Activated naive CD4-positive, alpha-beta T cell treated with anti-CD3 and anti-CD28 coated beads, Interleukin-2, amount 50 U/mL, for 24 hours (primary cell): ENCODE measurements at regions not wholly inside any gene's neighbourhood (a gene's known extent, or its start where the extent isn't known, plus 50 kb on each side); places are given as distances from the start of the nearest gene placed in this dataset.
"Not testable (repeated sequence)": the region's sequence is repeated elsewhere in the genome, so short reads cannot be mapped to it uniquely, and the experiment has no call there.

Experiments used
- H3K27ac Mint-ChIP-seq: one replicate; pipeline ENCODE4 v1.8.0; 2021; ENCODE audit warnings: mild to moderate bottlenecking, mixed read lengths
- H3K27me3 Mint-ChIP-seq: one replicate; pipeline ENCODE4 v1.8.0; 2021; ENCODE audit warnings: mixed read lengths
- H3K36me3 Mint-ChIP-seq: one replicate; pipeline ENCODE4 v1.8.0; 2021; ENCODE audit warnings: mixed read lengths
- H3K4me1 Mint-ChIP-seq: one replicate; pipeline ENCODE4 v1.8.0; 2021; ENCODE audit warnings: mixed read lengths
- H3K4me3 Mint-ChIP-seq: one replicate; pipeline ENCODE4 v1.8.0; 2021; ENCODE audit warnings: mild to moderate bottlenecking, mixed read lengths
- H3K9me3 Mint-ChIP-seq: one replicate; pipeline ENCODE4 v1.8.0; 2021; ENCODE audit warnings: mixed read lengths

DNA sequence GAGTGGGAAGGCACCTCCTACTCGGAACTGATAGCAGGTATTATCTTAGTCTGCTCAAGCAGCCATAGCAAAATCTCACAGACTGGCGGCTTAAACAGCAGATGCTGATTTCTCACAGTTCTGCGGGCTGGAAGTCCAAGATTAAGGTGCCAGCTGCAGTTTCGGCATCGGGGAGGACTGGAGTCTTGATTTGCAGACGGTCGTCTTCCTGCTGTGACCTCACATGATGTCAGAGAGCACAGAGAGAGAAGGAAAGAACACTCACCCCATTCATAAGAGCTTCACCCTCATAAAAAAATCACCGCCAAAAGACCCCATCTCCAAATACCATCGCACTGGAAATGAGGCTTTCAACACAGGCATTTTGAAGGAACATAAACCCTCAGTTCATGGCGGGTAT is 216.5 kb upstream of the PITRM1 start:
- H3K36me3 Mint-ChIP-seq, result no peaks in the 10 kb centered on the region
- no peak overlapping the region for H3K27ac Mint-ChIP-seq
- H3K4me1 Mint-ChIP-seq, result no peaks in the 10 kb centered on the region
- no peak overlapping the region for H3K4me3 Mint-ChIP-seq
- peaks cover 5% of the 10 kb centered on the region for H3K27me3 Mint-ChIP-seq
- peaks cover 9% of the 10 kb centered on the region for H3K9me3 Mint-ChIP-seq

DNA sequence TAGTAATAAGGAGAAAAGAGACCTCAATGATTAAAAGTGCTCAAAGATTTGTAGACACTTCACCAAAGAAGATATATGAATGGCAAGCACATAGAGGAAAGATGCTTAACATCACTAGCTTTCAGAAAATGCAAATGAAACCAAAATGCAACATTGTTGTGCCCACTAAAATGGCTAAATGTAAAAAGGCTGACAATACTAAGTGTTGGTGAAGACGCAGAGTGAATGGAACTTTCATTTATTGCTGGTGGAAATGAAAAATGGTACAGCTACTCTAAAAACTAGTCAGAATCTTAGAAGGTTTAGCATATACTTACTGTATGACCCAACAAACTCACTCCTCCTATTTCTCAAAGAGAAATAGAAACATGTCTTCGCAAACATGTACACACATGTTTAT is 212.9 kb upstream of the PITRM1 start:
- Mint-ChIP-seq H3K4me3 (no peak overlapping the region), H3K27ac (no peak overlapping the region), H3K36me3 (peaks cover 2% of the 10 kb centered on the region), H3K4me1 (no peaks in the 10 kb centered on the region), H3K9me3 (peaks cover 9% of the 10 kb centered on the region), H3K27me3 (peaks cover 6% of the 10 kb centered on the region)

DNA sequence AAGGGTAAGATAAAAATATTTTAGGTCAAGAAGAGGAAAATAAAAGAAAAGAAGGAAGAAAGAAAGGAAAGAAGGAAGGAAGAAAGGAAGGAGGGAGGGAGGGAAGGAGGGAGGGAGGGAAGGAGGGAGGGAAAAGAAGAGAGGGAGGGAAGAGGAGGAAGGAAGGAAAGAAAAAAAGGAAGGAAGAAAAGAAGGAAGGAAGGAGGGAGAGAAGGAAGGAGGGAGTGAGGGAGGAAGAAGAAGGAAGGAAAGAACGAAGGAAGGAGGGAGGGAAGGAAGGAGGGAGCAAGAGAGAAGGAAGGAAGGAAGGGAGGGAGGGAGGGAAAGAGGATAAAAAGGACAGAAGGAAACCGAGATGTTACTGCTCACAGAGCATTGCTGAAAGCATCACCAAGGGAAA is 209.5 kb upstream of the PITRM1 start:
- Mint-ChIP-seq H3K36me3 (peaks cover 2% of the 10 kb centered on the region), H3K27me3 (peaks cover 6% of the 10 kb centered on the region), H3K4me1 (no peaks in the 10 kb centered on the region), H3K4me3 (no peak overlapping the region), H3K27ac (no peak overlapping the region), H3K9me3 (peaks cover 9% of the 10 kb centered on the region)

DNA sequence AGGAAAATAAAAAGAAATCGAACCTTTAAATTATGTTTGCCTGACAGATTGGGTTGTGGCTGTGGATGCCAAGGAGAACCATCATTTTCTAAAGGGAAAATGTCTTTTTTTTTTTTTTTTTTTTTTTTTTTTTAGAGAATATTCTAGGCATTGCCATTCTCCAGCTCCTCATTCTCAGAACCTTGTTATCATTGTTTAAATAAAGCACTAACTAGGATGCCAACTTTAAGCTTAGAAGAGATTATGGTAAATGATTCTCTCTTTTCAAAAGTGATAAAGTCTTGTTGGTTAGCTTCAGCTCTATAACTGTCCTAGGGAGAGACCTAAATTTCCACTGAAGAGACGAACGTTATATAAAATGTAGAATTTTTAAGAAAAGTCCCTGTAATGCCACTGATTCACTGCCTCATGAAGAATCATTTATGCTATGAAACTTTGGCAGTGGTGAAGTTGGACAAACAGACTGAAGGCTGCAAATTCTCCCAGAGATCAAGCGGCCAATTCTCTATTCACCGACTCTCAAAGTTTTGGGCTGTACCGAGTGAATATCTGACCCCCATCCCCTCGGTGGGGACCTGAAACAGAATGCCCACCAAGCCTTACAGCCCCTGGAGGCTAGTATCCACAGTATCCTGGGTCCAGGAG is 207.9 kb upstream of the PITRM1 start:
- H3K36me3 Mint-ChIP-seq, result peaks cover 2% of the 10 kb centered on the region
- no peak overlapping the region for H3K4me3 Mint-ChIP-seq
- peaks cover 6% of the 10 kb centered on the region for H3K27me3 Mint-ChIP-seq
- no peak overlapping the region for H3K27ac Mint-ChIP-seq
- H3K9me3 Mint-ChIP-seq, result peaks cover 9% of the 10 kb centered on the region
- no peaks in the 10 kb centered on the region for H3K4me1 Mint-ChIP-seq

DNA sequence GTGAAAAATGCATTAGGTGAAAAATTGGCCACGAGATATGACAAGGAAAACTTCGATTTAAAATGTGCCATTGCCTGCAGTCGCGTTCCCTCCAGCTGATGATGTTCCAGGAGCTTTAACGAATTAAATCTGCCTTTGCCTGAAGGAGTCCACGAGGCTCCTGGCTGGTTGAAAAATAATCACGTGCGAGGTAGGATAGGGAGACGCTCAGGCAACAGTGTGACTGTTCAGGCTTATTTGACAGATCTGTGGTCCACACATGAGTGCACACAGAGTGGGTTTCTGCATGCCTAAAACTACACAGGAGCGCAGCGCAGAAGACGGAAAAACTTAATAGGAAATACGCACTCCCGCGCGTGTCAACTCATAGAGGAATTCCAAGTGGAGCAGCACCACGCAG is 204.0 kb upstream of the PITRM1 start:
- no peak overlapping the region for H3K27ac Mint-ChIP-seq
- H3K9me3 Mint-ChIP-seq, result no peaks in the 10 kb centered on the region
- H3K4me1 Mint-ChIP-seq, result no peaks in the 10 kb centered on the region
- H3K27me3 Mint-ChIP-seq, result peaks cover 4% of the 10 kb centered on the region
- H3K4me3 Mint-ChIP-seq, result no peak overlapping the region
- peaks cover 2% of the 10 kb centered on the region for H3K36me3 Mint-ChIP-seq

- Mint-ChIP-seq H3K27ac (no peak overlapping the region), H3K36me3 (no peaks in the 10 kb centered on the region)
Measured at GRCh38 chr10:3375505-3375904, 202.9 kb upstream of the PITRM1 start.

GRCh38 chr10:3374914-3375313 is 202.3 kb upstream of the PITRM1 start:
- no peaks in the 10 kb centered on the region for H3K9me3 Mint-ChIP-seq
- peaks cover 3% of the 10 kb centered on the region for H3K27me3 Mint-ChIP-seq
- no peak overlapping the region for H3K4me3 Mint-ChIP-seq
- H3K36me3 Mint-ChIP-seq, result no peaks in the 10 kb centered on the region
- H3K4me1 Mint-ChIP-seq, result no peaks in the 10 kb centered on the region
- no peak overlapping the region for H3K27ac Mint-ChIP-seq

More at GRCh38 chr10:3375505-3375904, 202.9 kb upstream of the PITRM1 start:
- no peak overlapping the region for H3K4me3 Mint-ChIP-seq
- peaks cover 3% of the 10 kb centered on the region for H3K27me3 Mint-ChIP-seq
- H3K9me3 Mint-ChIP-seq, result no peaks in the 10 kb centered on the region
- H3K4me1 Mint-ChIP-seq, result no peaks in the 10 kb centered on the region

GRCh38 chr10:3373374-3374027 is 200.9 kb upstream of the PITRM1 start:
- H3K27ac Mint-ChIP-seq, H3K4me1 Mint-ChIP-seq, H3K27me3 Mint-ChIP-seq, H3K4me3 Mint-ChIP-seq, H3K9me3 Mint-ChIP-seq, H3K36me3 Mint-ChIP-seq: not testable (repeated sequence)

GRCh38 chr10:3372281-3372680 is 199.7 kb upstream of the PITRM1 start:
- H3K27ac Mint-ChIP-seq, result no peak overlapping the region
- H3K36me3 Mint-ChIP-seq, result no peaks in the 10 kb centered on the region
- peaks cover 3% of the 10 kb centered on the region for H3K27me3 Mint-ChIP-seq
- H3K4me3 Mint-ChIP-seq, result no peak overlapping the region
- no peaks in the 10 kb centered on the region for H3K9me3 Mint-ChIP-seq
- H3K4me1 Mint-ChIP-seq, result no peaks in the 10 kb centered on the region

- not testable (repeated sequence) for H3K4me1 Mint-ChIP-seq, H3K9me3 Mint-ChIP-seq, H3K36me3 Mint-ChIP-seq, H3K27me3 Mint-ChIP-seq, H3K4me3 Mint-ChIP-seq, H3K27ac Mint-ChIP-seq
Measured at GRCh38 chr10:3371624-3372023, 199.0 kb upstream of the PITRM1 start.

DNA sequence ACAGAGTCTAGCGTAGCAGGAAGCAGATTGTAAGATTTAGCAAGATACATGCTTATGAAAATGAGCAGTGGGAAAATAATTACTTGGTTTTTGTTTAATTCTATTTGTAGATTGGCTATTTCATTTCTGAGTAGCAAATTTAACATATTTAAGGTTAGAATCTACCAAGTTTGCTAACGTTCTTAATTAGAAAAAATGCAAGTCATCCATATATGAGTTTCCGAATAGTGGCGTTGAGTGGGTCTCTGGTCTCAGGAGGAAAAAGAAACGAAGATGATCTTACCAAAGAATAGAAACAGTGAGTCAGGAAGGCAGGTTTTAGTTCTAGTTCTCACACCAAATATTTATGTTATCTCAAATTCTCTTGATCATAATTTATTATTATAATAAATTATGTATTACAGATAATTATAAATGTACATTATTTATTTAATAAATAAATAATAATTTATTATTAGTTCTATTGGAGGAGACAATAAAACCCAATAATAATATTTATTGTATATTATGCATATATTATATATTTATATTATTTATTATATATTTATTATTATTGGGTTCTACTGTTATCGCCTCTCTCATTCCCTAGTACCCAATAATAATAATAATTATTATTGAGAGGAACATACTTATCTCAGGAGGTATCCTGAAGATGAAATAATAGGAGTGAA is 194.3 kb upstream of the PITRM1 start:
- peaks cover 3% of the 10 kb centered on the region for H3K27me3 Mint-ChIP-seq
- no peak overlapping the region for H3K27ac Mint-ChIP-seq
- H3K9me3 Mint-ChIP-seq, result no peaks in the 10 kb centered on the region
- H3K4me1 Mint-ChIP-seq, result no peaks in the 10 kb centered on the region
- no peak overlapping the region for H3K4me3 Mint-ChIP-seq
- H3K36me3 Mint-ChIP-seq, result no peaks in the 10 kb centered on the region

DNA sequence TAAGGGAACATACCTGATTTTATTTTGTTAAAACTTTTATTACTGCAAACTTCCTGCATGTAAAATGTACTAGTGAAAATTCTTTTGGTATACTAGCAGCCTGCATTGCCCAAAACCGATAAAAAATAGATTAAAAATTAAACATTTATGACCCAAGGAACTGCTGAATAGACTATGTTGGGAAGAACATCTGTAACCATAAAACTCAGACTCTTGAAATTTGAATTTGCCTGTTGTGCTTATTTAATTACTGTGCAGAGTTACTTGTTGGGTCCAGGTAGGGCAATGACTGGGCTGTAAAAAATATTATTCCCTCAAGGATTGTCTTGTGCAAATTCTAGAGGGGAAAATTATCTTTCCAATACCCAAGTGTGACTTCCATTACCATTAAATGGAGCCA is 193.5 kb upstream of the PITRM1 start:
- no peaks in the 10 kb centered on the region for H3K36me3 Mint-ChIP-seq
- no peaks in the 10 kb centered on the region for H3K27me3 Mint-ChIP-seq
- H3K4me3 Mint-ChIP-seq, result no peak overlapping the region
- H3K4me1 Mint-ChIP-seq, result no peaks in the 10 kb centered on the region
- H3K27ac Mint-ChIP-seq, result no peak overlapping the region
- peaks cover 4% of the 10 kb centered on the region for H3K9me3 Mint-ChIP-seq

DNA sequence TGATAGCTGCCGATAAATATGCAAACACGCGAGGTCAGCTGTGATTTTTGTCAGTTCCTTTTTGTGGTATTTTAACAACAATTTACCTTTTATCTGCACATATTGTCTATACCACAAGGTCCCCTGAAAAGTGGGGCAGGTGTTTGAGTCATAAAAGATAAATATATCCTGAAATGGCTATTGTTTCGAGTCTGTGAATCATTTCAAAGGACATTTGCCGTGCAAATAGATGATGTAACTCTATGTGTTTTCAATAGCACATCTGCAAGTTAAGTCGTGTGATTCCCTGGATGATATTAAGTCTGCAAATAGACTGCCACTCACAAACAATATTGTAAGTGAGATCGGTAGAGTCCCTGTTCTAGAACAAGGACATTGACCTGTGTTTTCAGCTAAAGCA is 193.0 kb upstream of the PITRM1 start:
- Mint-ChIP-seq H3K27ac (no peak overlapping the region), H3K27me3 (no peaks in the 10 kb centered on the region), H3K36me3 (no peaks in the 10 kb centered on the region), H3K4me3 (no peak overlapping the region), H3K4me1 (no peaks in the 10 kb centered on the region), H3K9me3 (peaks cover 5% of the 10 kb centered on the region)

GRCh38 chr10:3364768-3365480 is 192.3 kb upstream of the PITRM1 start:
- Mint-ChIP-seq H3K4me1 (no peaks in the 10 kb centered on the region), H3K27ac (no peak overlapping the region), H3K4me3 (no peak overlapping the region), H3K36me3 (no peaks in the 10 kb centered on the region), H3K9me3 (peaks cover 5% of the 10 kb centered on the region), H3K27me3 (no peaks in the 10 kb centered on the region)

GRCh38 chr10:3363311-3364045 is 190.9 kb upstream of the PITRM1 start:
- Mint-ChIP-seq H3K4me3 (no peak overlapping the region), H3K27me3 (no peaks in the 10 kb centered on the region), H3K36me3 (no peaks in the 10 kb centered on the region)

More at GRCh38 chr10:3363311-3364045, 190.9 kb upstream of the PITRM1 start:
- H3K4me1 Mint-ChIP-seq, result no peaks in the 10 kb centered on the region
- no peak overlapping the region for H3K27ac Mint-ChIP-seq
- H3K9me3 Mint-ChIP-seq, result peaks cover 5% of the 10 kb centered on the region
